ENCODE measurements at regions not wholly inside any gene's neighbourhood (a gene's known extent, or its start where the extent isn't known, plus 50 kb on each side); places are given as distances from the start of the nearest gene placed in this dataset.

DNA sequence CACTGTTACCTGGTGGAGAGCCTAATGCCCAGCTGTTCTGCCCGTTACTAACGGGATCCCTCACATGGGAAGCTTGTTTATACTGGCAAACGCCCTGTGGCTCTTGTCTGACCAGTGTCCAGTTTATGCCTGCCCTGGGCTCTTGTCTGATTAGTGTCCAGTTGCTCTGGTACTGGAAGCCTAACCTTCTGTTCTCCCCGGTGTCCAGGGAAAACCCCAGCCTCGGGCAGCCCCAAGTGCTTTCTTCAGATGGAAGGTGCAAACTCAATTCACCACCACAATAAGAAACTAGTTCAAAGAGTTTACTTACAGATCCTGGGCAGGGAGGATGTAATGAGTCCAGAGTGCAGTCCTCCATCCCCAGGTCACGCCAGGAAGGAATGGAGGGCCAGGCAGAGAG, 148.4 kb downstream of the TBXT start:
- H3K9me3 Mint-ChIP-seq = peaks cover 7 to 9% of the 10 kb centered on the region in 2 donors
- no peak for ATAC-seq (replicated peaks in 1 of 2)
- H3K36me3 Mint-ChIP-seq (ENCODE audit: insufficient read depth in 2 of 2) = peaks cover 0 to 5% of the 10 kb centered on the region in 2 donors
- no peak overlapping the region for H3K27ac Mint-ChIP-seq
- H3K27me3 Mint-ChIP-seq (ENCODE audit: low read depth) = no peaks in the 10 kb centered on the region
- H3K4me3 Mint-ChIP-seq = no peak overlapping the region
- no peak for DNase-seq
- H3K4me1 Mint-ChIP-seq (ENCODE audit: low read depth) = no peaks in the 10 kb centered on the region

- peaks cover 0 to 5% of the 10 kb centered on the region in 2 donors for H3K36me3 Mint-ChIP-seq (ENCODE audit: insufficient read depth in 2 of 2)
- DNase-seq (no peak), ATAC-seq (replicated peaks in 1 of 2) (no peak)
- H3K4me3 Mint-ChIP-seq = no peak overlapping the region
- H3K27me3 Mint-ChIP-seq (ENCODE audit: low read depth) = peaks cover 3% of the 10 kb centered on the region
- H3K27ac Mint-ChIP-seq = no peak overlapping the region
- no peaks in the 10 kb centered on the region for H3K4me1 Mint-ChIP-seq (ENCODE audit: low read depth)
- peaks cover 7 to 9% of the 10 kb centered on the region in 2 donors for H3K9me3 Mint-ChIP-seq
Observed at GRCh38 chr6:166017032-166017635, 150.5 kb downstream of the TBXT start.

DNA sequence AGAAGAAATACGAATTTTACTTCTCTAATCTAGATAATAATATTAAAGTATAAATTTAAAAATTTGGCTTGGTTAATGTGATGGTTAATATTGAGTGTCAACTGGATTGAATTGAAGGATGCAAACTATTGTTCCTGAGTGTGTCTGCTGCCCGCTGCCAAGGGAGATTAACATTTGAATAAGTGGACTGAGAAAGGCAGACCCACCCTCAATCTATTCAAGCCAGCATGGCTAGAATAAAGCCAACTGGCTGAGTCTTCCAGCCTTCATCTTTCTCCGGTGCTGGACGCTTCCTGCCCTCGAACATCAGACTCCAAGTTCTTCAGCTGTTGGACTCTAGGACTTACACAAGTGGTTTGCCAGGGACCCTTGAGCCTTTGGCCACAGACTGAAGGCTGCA, 152.7 kb downstream of the TBXT start:
- H3K9me3 Mint-ChIP-seq = peaks cover 9% of the 10 kb centered on the region in 2 donors

GRCh38 chr6:166010136-166010960, 157.3 kb downstream of the TBXT start:
- H3K9me3 Mint-ChIP-seq = peaks cover 0 to 2% of the 10 kb centered on the region in 2 donors
- no peak overlapping the region for H3K27ac Mint-ChIP-seq
- H3K27me3 Mint-ChIP-seq (ENCODE audit: low read depth) = peaks cover 54% of the 10 kb centered on the region
- ATAC-seq (replicated peaks in 1 of 2) (no peak), DNase-seq (no peak)
- peaks cover 0 to 2% of the 10 kb centered on the region in 2 donors for H3K36me3 Mint-ChIP-seq (ENCODE audit: insufficient read depth in 2 of 2)
- H3K4me3 Mint-ChIP-seq = no peak overlapping the region
- peaks cover 5% of the 10 kb centered on the region for H3K4me1 Mint-ChIP-seq (ENCODE audit: low read depth)

More for the DNA sequence above, 152.7 kb downstream of the TBXT start:
- H3K4me3 Mint-ChIP-seq = no peak overlapping the region
- H3K27me3 Mint-ChIP-seq (ENCODE audit: low read depth) = peaks cover 19% of the 10 kb centered on the region
- H3K27ac Mint-ChIP-seq = no peak overlapping the region
- peaks cover 0 to 5% of the 10 kb centered on the region in 2 donors for H3K36me3 Mint-ChIP-seq (ENCODE audit: insufficient read depth in 2 of 2)
- no peak for ATAC-seq (replicated peaks in 1 of 2)
- H3K4me1 Mint-ChIP-seq (ENCODE audit: low read depth) = no peaks in the 10 kb centered on the region
- no peak for DNase-seq

GRCh38 chr6:166009385-166010031, 158.1 kb downstream of the TBXT start:
- peaks cover 0 to 2% of the 10 kb centered on the region in 2 donors for H3K9me3 Mint-ChIP-seq
- peaks cover 5% of the 10 kb centered on the region for H3K4me1 Mint-ChIP-seq (ENCODE audit: low read depth)
- no peak overlapping the region for H3K4me3 Mint-ChIP-seq
- no peak overlapping the region for H3K27ac Mint-ChIP-seq
- peaks cover 0 to 2% of the 10 kb centered on the region in 2 donors for H3K36me3 Mint-ChIP-seq (ENCODE audit: insufficient read depth in 2 of 2)
- peaks cover 62% of the 10 kb centered on the region for H3K27me3 Mint-ChIP-seq (ENCODE audit: low read depth)
- no peak for DNase-seq
- ATAC-seq (replicated peaks in 1 of 2) = no peak

DNA sequence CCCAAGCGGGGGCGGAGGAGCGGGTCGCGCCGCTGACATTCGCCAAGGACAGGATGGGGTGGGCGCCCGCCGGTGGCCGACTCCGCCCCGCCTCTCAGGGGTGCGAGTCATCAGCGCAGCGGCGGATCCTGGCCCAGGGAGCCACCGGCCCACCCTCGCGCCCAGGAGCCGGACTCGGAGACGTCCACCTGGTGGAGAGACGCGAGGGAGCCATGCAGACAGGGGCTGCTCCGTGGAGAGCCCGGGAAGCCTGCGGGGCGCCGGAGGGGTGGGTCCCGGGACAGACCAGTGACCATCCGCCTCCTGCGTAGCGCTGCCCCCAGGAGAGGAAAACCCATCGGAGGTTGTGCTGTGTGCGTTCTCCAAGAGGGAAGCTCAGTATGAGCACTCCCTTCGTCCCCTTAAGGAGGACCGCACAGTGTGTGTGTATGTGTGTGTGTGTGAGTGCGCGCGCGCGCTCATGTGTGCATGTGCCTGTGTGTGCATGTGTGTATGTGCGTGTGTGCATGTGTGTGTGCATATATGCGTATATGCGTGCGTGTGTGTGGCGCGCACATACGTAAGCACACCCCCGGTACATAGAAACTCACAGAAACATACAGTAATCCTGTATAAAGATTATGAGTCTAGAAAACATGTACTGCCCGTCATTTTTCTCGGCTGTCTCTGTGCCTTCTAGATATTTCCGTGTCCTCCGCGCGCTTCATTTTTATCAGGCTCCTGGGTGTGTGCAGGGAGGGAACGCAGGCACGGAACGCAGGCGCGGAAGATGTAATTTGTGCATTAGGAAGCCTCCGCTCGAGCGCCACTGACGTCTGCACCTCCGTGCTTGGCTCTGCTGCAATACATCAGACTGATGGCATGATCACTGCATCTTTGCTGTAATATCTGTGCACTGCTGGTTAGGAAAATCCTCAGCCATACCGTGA, 158.9 kb downstream of the TBXT start:
- H3K4me3 Mint-ChIP-seq = peak overlapping the region; percentile 29 to 80
- peaks cover 5% of the 10 kb centered on the region for H3K4me1 Mint-ChIP-seq (ENCODE audit: low read depth)
- DNase-seq = no peak
- H3K9me3 Mint-ChIP-seq = peaks cover 0 to 2% of the 10 kb centered on the region in 2 donors
- ATAC-seq (replicated peaks in 1 of 2) = peak in 1 of 2 donors; percentile 23
- peaks cover 65% of the 10 kb centered on the region for H3K27me3 Mint-ChIP-seq (ENCODE audit: low read depth)
- H3K27ac Mint-ChIP-seq = no peak overlapping the region
- H3K36me3 Mint-ChIP-seq (ENCODE audit: insufficient read depth in 2 of 2) = peaks cover 0 to 2% of the 10 kb centered on the region in 2 donors

DNA sequence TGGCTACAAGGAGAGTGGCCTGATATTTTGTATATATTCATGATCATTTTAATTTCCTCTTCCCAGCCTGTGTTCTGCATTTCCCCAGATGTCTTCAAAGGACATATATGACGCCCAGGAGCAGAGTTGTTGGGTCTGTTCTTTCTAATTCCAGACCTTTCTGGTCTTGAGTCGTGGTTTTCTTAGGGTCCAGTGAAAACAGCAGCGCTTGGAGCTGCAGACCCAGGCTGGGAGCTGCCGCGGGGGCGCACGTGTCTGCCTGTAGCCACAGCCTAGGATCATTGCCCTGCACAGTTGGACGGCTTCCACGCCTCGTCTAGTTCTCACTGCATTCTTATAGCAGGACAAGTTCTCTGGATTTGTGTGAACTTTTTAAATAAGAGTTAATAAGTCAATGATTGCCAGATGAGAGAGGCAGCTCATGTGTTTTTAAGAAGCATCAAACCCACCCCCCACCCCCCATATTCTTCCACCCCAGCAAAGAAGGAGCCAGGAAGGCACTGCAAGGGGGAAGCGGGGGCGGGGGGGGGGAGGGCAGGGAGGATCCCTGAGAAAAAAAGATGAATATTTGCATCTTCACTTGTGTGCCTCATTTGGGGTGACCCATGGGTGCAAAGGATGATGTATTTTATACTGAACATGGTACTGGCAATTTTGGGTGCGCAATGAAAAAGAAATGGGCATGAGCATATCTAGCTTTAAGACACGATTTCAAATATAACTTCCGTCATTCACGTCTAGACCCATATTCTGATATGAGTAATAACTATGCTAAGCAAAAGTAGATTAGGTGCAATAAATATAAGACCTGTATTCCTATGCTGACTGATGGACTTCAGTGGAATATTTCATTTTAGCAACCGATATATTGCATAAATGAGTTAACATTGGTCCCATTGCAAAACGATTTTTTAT, 160.0 kb downstream of the TBXT start:
- Mint-ChIP-seq H3K4me1 (ENCODE audit: low read depth) (peaks cover 5% of the 10 kb centered on the region), H3K27ac (no peak overlapping the region), H3K36me3 (ENCODE audit: insufficient read depth in 2 of 2) (peaks cover 0 to 2% of the 10 kb centered on the region in 2 donors), H3K9me3 (peaks cover 0 to 2% of the 10 kb centered on the region in 2 donors), H3K27me3 (ENCODE audit: low read depth) (peaks cover 75% of the 10 kb centered on the region), H3K4me3 (peak overlapping the region; percentile 29 to 80)
- DNase-seq (no peak), ATAC-seq (replicated peaks in 1 of 2) (no peak)

- peaks cover 70% of the 10 kb centered on the region for H3K27me3 Mint-ChIP-seq (ENCODE audit: low read depth)
- H3K9me3 Mint-ChIP-seq = peaks cover 0 to 2% of the 10 kb centered on the region in 2 donors
Observed at GRCh38 chr6:166006900-166007301, 160.8 kb downstream of the TBXT start.

DNA sequence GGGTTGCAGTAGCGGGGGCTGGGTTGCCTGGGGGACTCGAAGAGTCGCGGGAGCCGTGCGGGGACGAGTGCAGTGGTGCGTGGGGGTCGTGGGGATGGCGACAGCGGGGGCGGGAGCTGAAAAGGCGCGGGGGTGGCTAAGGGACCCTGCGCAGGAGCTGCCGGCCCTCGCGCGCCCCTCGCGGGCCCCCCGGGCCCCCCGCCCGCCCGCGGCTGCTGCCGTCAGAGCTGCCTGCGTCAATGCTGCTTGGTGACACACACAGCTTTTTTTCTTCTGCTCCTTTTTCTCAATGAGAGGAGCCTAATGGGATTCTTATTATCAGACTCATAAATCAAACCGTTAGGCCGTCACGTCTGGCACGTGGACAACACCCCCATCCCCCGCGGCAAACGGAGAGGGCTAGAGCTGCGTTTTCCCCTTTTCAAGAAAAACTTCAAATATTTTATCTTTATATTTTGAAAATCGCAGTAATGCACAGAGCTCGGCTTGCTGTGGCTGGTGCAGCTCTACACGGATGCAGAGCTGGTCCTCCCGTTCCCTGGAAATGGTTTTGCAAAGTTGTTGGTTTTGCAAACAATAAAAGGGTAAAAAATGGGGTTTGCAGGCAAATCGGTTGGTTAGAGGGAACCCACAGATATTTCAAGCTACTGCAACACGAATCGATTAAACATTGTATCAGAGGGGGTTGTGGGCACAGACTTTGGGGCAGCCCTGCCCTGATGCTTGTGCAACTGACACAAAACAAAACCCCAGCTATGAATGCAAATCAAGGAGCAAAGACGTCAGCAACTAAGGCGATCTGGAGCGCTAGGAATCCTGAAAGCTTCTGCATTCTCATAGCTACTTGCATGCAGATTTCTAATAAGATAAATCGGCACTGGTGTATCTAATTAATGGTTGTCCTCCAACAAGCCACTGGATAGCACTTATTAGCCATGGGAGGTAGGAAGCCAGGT, 161.4 kb downstream of the TBXT start:
- Mint-ChIP-seq H3K9me3 (no peaks in the 10 kb centered on the region), H3K36me3 (ENCODE audit: insufficient read depth in 2 of 2) (peaks cover 0 to 2% of the 10 kb centered on the region in 2 donors), H3K27me3 (ENCODE audit: low read depth) (peaks cover 71% of the 10 kb centered on the region), H3K27ac (no peak overlapping the region), H3K4me1 (ENCODE audit: low read depth) (peaks cover 5% of the 10 kb centered on the region), H3K4me3 (no peak overlapping the region)
- no peak for DNase-seq
- ATAC-seq (replicated peaks in 1 of 2) = no peak

More at GRCh38 chr6:166006900-166007301, 160.8 kb downstream of the TBXT start:
- H3K4me1 Mint-ChIP-seq (ENCODE audit: low read depth) = peaks cover 5% of the 10 kb centered on the region
- H3K4me3 Mint-ChIP-seq = no peak overlapping the region
- DNase-seq = no peak
- ATAC-seq (replicated peaks in 1 of 2) = no peak
- H3K36me3 Mint-ChIP-seq (ENCODE audit: insufficient read depth in 2 of 2) = peaks cover 0 to 2% of the 10 kb centered on the region in 2 donors
- no peak overlapping the region for H3K27ac Mint-ChIP-seq

- no peak overlapping the region for H3K27ac Mint-ChIP-seq
- DNase-seq (no peak), ATAC-seq (replicated peaks in 1 of 2) (peak in 1 of 2 donors; percentile 18)
- H3K4me3 Mint-ChIP-seq = no peak overlapping the region
- H3K27me3 Mint-ChIP-seq (ENCODE audit: low read depth) = peaks cover 68% of the 10 kb centered on the region
- no peaks in the 10 kb centered on the region for H3K9me3 Mint-ChIP-seq
- H3K4me1 Mint-ChIP-seq (ENCODE audit: low read depth) = peaks cover 5% of the 10 kb centered on the region
- peaks cover 0 to 2% of the 10 kb centered on the region in 2 donors for H3K36me3 Mint-ChIP-seq (ENCODE audit: insufficient read depth in 2 of 2)
Observed at GRCh38 chr6:166005401-166005943, 162.2 kb downstream of the TBXT start.

DNA sequence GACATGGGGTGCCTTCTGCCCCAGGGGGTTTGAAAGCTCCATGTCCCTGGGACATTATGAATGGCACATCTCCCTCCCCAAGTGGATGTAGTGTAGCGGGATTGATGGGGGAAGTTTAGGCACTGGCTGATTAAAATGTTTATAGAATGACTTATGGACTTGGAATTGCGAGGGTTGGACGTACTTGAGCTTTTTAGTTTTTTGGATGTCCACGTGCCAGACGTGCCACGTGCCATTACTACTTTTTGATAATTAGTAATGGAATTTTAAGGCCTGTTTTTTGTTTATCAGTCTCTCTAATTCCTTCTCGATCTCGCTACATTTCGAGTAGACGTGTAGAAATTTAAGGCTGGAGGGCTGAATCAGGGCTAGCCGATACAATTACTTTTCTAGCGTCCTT, 162.8 kb downstream of the TBXT start:
- Mint-ChIP-seq H3K27ac (no peak overlapping the region), H3K9me3 (no peaks in the 10 kb centered on the region), H3K27me3 (ENCODE audit: low read depth) (peaks cover 62% of the 10 kb centered on the region), H3K4me1 (ENCODE audit: low read depth) (peaks cover 5% of the 10 kb centered on the region), H3K4me3 (no peak overlapping the region), H3K36me3 (ENCODE audit: insufficient read depth in 2 of 2) (peaks cover 0 to 2% of the 10 kb centered on the region in 2 donors)
- no peak for DNase-seq
- no peak for ATAC-seq (replicated peaks in 1 of 2)
